GM21717 (cell line): ENCODE measurements at regions not wholly inside any gene's neighbourhood (a gene's known extent, or its start where the extent isn't known, plus 50 kb on each side); places are given as distances from the start of the nearest gene placed in this dataset.

ENCODE experiments used
- ATAC-seq: cut with Tn5 transposase; IDR thresholded peaks from one replicate; pipeline ENCODE4 v1.9.1; 2021; ENCODE audit warnings: mild to moderate bottlenecking, moderate library complexity; ENCODE audit not compliant: unreplicated experiment

DNA sequence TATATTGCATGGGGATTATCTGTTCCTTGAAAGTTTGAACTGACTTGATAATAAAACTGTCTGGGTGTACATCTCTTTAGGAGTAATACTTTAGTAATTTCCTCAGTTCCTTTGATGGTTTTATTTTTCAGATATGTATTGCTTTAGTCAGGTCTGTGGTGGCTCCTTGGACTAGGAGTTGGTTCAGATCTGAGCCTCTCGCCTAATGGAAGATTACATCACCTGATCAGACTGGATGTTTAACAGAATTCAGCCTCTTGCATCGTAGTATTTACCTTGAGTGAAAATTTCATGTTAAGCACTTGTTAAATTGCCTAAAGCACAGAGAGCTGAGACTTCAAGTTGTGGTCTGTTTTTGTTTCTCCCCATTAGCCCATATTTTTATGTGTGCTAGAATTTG lies 267.3 kb downstream of the MAP2K4 start:
- ATAC-seq = no peak

DNA sequence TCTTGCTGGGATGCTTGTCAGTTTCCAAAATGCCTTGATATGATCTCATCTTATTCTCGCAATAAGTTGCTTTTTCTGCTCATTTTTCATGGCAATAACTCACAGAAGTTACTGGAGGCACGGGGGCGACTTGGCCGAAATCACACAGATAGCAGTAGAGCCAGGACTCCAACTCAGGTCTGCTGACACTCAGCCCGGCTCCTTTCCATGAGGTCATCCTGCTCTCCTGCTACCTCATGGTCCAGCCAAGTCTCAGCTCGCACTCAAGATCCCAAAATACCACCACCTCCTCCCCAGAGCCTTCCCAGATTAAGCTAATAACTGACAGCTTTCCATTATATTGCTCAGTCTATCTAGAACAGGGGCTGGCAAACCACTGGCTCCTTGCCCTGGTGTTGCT lies 269.5 kb downstream of the MAP2K4 start:
- no peak for ATAC-seq

DNA sequence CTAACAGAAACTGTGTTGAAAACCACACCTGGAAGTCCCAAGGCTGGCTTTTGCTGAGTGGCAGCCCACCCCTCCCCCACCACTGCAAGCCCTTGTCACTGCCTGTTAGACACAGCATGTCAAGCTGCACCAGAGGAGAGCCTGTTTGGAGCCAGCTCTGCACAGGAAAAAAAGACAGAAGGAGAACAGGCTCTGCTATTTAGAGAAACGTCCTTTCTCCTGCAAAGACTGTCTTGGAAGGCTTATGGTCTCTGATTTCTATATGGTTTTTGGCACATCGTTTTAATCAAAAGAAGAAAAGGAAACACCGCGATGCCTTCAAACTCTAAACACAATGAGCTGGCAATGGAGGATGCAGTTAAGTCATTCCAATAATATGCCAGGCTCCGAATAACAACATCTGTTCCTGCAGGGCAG lies 275.5 kb downstream of the MAP2K4 start:
- ATAC-seq = no peak

GRCh38 chr17:12301551-12301950 lies 280.9 kb downstream of the MAP2K4 start:
- no peak for ATAC-seq

DNA sequence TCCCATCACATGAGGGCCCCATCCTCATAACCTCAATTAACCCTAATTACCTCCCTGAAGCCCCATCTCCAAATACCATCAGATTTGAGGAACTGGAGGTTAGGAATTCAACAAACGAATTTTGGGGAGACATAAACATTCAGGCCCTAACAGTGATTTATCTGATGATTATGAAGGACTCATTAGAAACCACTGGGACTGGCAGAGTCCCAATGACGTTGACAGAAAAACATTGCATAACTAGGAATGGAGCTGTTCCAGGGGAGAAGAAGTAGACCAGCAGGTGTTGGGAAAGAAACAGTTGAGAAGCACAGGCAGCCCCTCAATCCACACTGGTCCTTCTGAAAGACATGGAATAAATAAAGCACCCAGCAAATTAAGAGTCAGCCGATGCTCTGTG lies 282.0 kb downstream of the MAP2K4 start:
- no peak for ATAC-seq

DNA sequence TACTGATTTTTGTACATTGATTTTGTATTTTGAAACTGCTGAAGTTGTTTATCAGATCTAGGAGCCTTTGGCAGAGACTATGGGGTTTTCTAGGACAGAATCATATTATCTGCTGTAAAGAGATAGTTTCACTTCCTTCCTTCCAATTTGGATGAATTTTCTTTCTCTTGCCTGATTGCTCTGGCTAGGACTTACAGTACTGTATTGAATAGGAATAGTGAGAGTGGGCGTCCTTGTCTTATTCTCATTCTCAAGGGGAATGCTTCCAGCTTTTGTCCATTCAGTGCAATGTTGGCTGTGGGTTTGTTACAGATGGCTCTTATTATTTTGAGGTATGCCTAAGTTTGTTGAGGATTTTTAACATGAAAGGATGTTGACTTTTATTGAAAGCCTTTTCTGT lies 290.1 kb downstream of the MAP2K4 start:
- no peak for ATAC-seq

GRCh38 chr17:12312692-12313091 lies 292.0 kb downstream of the MAP2K4 start:
- no peak for ATAC-seq

- ATAC-seq = no peak
Observed at GRCh38 chr17:12313786-12314185, 293.1 kb downstream of the MAP2K4 start.

DNA sequence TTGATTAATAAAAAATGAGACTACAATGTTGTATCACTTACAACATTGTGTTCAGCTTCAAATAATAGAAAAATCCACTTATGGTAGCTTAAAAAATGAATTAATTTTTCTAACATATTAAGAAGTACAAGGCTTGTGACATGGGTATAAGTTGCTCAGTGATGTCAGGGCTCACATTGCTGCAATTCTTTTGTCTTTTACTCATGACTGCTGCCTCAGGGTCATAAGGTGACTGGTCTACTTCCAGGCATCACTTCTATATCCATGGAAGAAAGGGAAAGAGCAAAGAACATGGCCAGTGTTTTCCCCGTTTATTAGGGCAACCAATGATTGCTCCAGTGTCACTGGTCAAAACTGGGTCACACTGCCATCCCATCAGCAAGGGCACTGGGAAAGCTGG lies 295.3 kb downstream of the MAP2K4 start:
- no peak for ATAC-seq

DNA sequence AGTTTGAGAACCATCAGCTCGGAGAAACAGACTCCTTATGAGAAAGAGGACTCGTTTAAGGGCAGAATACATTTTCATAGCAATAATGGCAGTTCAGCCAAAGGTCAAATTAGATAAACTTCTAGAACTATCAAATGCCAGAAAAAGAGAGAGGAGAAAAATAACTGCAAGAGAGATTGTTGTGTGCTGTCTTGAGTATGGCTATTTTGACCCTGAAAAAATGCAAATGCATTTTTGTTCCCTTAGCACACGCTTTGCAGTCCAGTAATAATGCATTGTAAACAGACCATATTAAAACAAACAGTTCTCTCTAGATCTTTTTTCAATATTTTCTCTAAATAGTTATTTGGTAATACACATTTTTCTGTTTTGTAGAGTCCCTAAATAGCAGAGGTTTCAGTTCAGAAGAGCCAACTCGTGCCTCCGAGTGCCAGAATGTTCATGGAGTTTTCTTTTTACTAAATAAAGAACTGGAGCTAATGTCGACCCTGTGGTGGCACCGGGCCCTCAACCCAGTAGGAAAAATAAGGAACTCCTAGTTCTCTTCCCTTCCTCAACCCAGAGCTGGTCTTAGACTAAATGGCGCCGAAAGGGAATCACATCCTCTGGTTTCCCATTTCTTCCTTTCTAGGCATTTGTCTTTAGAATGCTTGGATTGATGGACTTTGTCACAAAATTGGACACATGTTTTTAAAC lies 298.0 kb downstream of the MAP2K4 start:
- ATAC-seq = no peak

DNA sequence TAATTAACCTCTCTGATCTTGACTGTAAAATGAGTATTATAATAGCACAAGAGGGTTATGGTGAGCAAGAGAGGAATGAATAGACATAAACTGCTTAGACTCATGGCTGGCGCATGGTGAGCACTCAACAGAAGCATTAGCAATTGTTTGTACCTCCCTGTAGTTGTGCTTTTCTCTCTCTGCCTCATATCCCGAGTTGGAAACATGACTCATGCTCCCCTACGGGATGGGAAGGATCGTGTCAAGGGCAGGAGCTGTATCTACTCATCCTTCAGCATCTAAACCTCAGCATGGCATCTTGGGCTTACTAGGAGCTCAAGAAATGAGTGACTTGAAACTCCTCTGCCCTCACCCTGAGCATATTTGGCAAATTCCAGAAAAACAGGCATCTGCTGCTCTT lies 299.6 kb downstream of the MAP2K4 start:
- ATAC-seq = no peak

- ATAC-seq = no peak
Observed at GRCh38 chr17:12328204-12328603, 307.5 kb downstream of the MAP2K4 start.

- no peak for ATAC-seq
Observed at GRCh38 chr17:12330456-12330855, 309.8 kb downstream of the MAP2K4 start.

DNA sequence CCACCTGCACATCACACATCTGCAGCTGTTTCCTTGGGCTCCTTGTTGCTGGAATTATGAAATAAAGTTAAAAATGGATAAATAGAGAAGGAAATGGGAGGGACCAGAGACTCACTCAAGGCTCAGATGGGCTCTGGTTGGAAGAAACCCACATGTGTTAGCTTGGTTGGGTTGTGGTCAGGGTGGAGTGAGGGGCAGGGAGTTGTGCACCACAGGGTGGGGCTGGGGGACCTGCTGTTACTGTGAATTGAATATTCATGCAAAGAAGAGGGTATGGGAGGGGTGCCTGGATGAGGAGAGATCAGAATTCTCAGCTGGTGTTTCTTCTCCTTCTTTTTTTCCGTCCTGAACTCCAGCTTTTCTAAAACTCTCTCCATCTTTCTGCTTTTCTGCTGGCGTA lies 320.7 kb downstream of the MAP2K4 start:
- no peak for ATAC-seq

DNA sequence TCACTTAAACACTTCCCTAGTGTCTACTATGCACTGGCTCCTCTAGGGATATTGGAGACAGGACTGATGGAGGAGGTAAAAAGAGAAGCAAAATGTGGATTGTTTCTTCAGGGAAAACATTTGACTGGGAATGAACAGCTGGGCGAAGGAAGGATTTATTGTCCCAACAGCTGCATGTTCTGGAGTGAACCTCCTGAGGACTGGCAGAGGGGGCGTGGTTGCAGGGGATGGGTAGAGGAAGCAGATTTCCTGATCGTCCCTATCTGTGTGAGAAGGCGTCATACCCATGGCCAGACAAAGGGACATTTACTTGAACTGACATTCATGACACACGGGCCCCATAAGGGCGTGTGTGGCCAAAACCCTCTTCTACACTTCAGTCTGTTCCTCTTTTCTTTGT lies 321.5 kb downstream of the MAP2K4 start:
- ATAC-seq = no peak

DNA sequence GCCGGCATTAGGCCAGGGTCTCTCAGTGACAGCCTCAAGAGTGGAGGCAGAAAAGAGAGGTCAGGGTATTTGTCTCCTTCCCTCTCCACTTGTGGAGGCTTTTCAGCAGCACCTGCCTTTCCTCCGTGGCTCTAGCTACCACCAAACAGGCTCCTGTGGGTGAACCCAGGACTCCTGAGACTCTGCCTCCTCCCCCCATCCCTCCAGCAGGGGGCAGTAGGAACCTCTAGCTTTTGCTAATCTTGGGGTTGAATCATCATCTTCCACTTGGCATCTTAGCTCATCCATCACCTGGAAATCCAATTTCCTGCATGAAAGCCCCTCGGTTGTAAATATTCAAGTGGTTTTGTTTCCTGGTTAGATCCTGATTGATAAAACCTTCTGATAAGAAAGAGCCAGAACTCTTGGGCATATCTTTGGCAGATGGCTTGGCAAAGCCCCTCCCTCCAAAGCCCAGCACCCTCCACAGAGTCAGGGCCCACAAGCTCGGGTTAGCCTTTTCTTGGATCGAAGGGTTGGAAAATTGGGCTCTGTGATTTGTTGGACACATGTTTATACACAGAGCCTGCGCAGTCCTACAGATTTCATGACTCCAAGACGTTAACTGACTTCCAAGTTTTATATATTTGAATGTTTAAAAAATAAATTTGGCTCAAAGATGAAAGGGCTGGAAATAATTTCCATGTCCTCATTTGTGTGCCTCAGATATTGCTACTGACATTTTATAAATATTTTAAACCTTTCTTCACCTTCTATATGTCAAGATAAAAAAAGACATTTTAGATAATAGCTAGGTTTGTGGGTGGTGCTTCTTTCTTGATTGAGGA lies 322.1 kb downstream of the MAP2K4 start:
- ATAC-seq = no peak

- ATAC-seq = no peak
Observed at GRCh38 chr17:12348476-12348875, 317.2 kb upstream of the MYOCD start.

DNA sequence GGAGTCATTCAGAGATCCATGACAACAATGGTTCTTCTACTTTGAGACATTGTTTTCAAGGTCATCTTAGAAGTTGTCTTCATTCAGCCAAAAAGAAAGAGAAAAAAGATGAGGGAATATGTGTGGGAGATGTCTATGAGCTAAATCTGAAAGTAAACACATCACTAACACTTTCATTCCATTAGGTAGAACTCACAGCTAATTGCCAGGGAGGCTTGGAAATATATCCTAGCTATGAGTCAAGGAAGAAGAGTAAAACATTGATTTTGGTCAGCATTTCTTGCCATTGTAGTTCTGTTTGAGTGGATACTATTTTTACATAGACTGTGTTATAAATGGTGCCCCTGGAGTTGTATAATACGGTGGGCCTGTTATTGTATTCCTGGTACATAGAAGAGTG lies 316.4 kb upstream of the MYOCD start:
- ATAC-seq = no peak

DNA sequence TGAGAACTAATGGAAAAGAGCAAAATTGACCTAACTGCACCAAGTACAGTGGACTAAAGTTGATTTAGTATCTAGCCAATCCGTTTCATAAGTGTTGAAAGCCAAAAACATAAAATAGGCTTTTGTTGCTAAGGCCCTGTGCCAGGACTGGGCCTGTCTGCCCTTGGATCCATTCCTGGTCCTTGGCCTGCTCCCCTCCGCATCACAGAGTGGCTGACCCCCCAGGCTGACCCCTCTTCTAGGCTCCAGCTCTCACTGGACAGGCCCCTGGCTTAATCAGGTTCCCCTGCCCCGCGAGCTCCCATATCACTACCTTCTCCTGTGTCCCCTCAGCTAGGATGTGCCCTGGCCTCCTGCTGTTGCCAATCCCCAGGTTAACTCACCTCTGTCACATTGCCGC lies 313.6 kb upstream of the MYOCD start:
- ATAC-seq = no peak

DNA sequence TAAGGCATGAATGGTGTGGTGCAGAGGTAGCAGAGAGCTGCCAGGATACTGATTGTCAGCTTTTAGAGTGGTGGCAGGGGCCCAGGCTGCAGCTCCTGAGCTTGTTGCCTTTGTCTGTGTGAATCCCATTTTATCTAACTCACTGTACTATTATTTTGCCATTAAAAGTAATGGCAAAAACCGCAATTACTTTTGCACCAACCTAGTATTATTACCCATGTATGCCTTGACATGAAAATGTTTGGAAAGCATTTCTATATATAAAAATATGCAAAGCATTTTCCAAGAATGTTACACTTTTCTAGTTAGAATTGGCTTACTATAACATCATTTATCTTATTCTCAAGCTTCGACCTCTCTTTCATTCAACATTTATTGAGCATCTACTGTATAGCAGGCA lies 308.1 kb upstream of the MYOCD start:
- no peak for ATAC-seq

GRCh38 chr17:12358477-12358876 lies 307.2 kb upstream of the MYOCD start:
- no peak for ATAC-seq

DNA sequence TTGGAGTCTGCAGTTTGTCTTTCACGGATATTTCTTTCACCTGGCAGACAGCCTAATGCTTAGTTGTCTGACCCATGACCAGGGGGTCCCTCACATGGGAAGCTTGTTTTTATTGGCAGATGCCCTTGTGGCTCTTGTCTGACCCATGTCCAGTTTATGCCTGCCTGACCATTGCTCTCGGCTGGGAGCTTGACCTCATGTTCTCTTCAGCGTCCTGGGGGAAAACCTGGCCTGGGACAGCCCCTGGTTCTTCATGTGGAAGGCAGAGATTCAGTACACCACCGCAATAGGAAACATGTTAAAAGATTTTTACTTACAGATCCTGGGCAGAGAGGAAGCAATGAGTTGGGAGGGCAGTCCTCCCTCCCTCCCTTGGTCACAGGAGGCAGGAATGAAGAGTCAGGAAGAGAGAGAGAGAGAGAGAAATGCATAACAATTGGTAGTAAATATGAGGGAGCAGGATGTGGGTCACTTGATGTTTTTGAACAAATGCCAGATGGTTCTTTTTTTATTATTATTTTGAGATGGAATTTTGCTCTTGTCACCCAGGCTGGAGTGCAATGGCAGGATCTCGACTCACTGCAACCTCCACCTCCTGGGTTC lies 302.7 kb upstream of the MYOCD start:
- ATAC-seq = no peak
